WI38 (cell line): ENCODE measurements at regions not wholly inside any gene's neighbourhood (a gene's known extent, or its start where the extent isn't known, plus 50 kb on each side); places are given as distances from the start of the nearest gene placed in this dataset.

ENCODE experiments used
- H3K4me3 ChIP-seq: 2 replicates; pipeline ENCODE4 v1.5.1; 2011; ENCODE audit warnings: low read depth, mild to moderate bottlenecking, control low read depth, low read length
- CTCF ChIP-seq: IDR thresholded peaks from 2 replicates; pipeline ENCODE4 v1.5.1; 2012; ENCODE audit warnings: low read depth, mild to moderate bottlenecking, control low read depth, low read length

GRCh38 chr11:80899381-80899780 lies 1458.6 kb upstream of the TENM4 start:
- no peak for TF ChIP-seq CTCF
- H3K4me3 ChIP-seq = no peak overlapping the region

GRCh38 chr11:80898910-80899309 lies 1458.1 kb upstream of the TENM4 start:
- no peak for TF ChIP-seq CTCF
- H3K4me3 ChIP-seq = no peak overlapping the region

- no peak overlapping the region for H3K4me3 ChIP-seq
- TF ChIP-seq CTCF = no peak
Measured at GRCh38 chr11:80886684-80887083, 1445.9 kb upstream of the TENM4 start.

GRCh38 chr11:80873310-80873999 lies 1432.6 kb upstream of the TENM4 start:
- no peak for TF ChIP-seq CTCF
- H3K4me3 ChIP-seq = no peak overlapping the region

GRCh38 chr11:80872116-80872728 lies 1431.4 kb upstream of the TENM4 start:
- H3K4me3 ChIP-seq = no peak overlapping the region
- no peak for TF ChIP-seq CTCF

GRCh38 chr11:80868831-80869230 lies 1428.0 kb upstream of the TENM4 start:
- no peak overlapping the region for H3K4me3 ChIP-seq
- TF ChIP-seq CTCF = no peak

GRCh38 chr11:80862011-80862410 lies 1421.2 kb upstream of the TENM4 start:
- no peak for TF ChIP-seq CTCF
- H3K4me3 ChIP-seq = no peak overlapping the region
